Adrenal gland (tissue), 9 donors: ENCODE measurements at regions not wholly inside any gene's neighbourhood (a gene's known extent, or its start where the extent isn't known, plus 50 kb on each side); places are given as distances from the start of the nearest gene placed in this dataset.

Experiments
- DNase-seq, 7 donors: peaks; one replicate each; pipeline ENCODE4 v3.0.0-alpha.2; 2019 to 2020
- H3K27ac ChIP-seq, 5 donors: fragments of 200-600 bp; sonication (generic) in 4 of 5; 1 replicate in 3 of 5; 2 replicates in 2 of 5; pipeline versions ENCODE4 v1.5.1 to v1.8.0; 2016 to 2020; ENCODE audit warnings: mild to moderate bottlenecking in 1 of 5
- H3K27me3 ChIP-seq: fragments of 200-600 bp; 2 replicates; pipeline ENCODE4 v1.8.0; 2021
- H3K36me3 ChIP-seq, 2 donors: fragments of 200-600 bp; replicated peaks in 1 of 2; 1 replicate in 1 of 2; 2 replicates in 1 of 2; pipeline versions ENCODE4 v1.5.1 to v1.8.0; 2018 to 2022
- H3K4me1 ChIP-seq, 2 donors: fragments of 200-600 bp; replicated peaks in 1 of 2; 1 replicate in 1 of 2; 2 replicates in 1 of 2; pipeline versions ENCODE4 v1.5.1 to v1.8.0; 2018 to 2021
- H3K4me3 ChIP-seq, 4 donors: fragments of 200-600 bp; sonication (generic) in 3 of 4; one replicate each; pipeline ENCODE4 v1.5.1; 2016 to 2018
- H3K9me3 ChIP-seq, 3 donors: fragments of 200-600 bp; sonication (generic) in 1 of 3; replicated peaks in 1 of 3; 1 replicate in 2 of 3; 2 replicates in 1 of 3; pipeline versions ENCODE4 v1.5.1 to v1.8.0; 2016 to 2021
- POLR2A ChIP-seq, 2 donors: fragments of 450-650 bp; IDR thresholded peaks; one replicate each; pipeline ENCODE4 v1.6.1; 2017; ENCODE audit warnings: antibody characterized with exemption in 2 of 2, mild to moderate bottlenecking in 2 of 2, moderate library complexity in 1 of 2
- WGBS, 4 donors: extraction: QIAGEN DNeasy Blood & Tissue Kit in 2 of 4; methylation state at CpG; one replicate each; pipeline versions ENCODE4 v1.1.5 to v1.1.7; 2013 to 2017; 5-methylcytosine and 5-hydroxymethylcytosine counted together
- intact Hi-C, 2 donors: fragments of 100-400 bp; cut with DNase I; formaldehyde crosslinking; loops; one replicate each; pipeline versions ENCODE4 v1.14.1 to v1.15.0; 2022 to 2023
- TF ChIP-seq, protein P1 (sequence below), 6 experiments: fragments of 450-650 bp in 4 of 6; fragments of 200-600 bp in 2 of 6; sonication (generic) in 1 of 6; IDR thresholded peaks; 1 replicate in 5 of 6; 2 replicates in 1 of 6; pipeline versions ENCODE4 v1.5.1 to v1.8.0; 2016 to 2021; ENCODE audit warnings: antibody characterized with exemption in 6 of 6, mild to moderate bottlenecking in 2 of 6, moderate library complexity in 1 of 6
- donor health status: healthy with polysubstance abuse.
- donor health status: Bipolar disorder and iron deficiency.
- donor health status: DM: yes; HTN: yes; CAD: no.
- donor health status: DM: no; HTN: no; CAD: no.
- donor health status: DM: no; HTN: no; CAD: no.

GRCh38 chr5:54632131-54632701, 114.7 kb downstream of the SNX18 start:
- TF ChIP-seq POLR2A (IDR thresholded peaks at IDR 0.05), result no peak
- TF ChIP-seq, protein P1, sequence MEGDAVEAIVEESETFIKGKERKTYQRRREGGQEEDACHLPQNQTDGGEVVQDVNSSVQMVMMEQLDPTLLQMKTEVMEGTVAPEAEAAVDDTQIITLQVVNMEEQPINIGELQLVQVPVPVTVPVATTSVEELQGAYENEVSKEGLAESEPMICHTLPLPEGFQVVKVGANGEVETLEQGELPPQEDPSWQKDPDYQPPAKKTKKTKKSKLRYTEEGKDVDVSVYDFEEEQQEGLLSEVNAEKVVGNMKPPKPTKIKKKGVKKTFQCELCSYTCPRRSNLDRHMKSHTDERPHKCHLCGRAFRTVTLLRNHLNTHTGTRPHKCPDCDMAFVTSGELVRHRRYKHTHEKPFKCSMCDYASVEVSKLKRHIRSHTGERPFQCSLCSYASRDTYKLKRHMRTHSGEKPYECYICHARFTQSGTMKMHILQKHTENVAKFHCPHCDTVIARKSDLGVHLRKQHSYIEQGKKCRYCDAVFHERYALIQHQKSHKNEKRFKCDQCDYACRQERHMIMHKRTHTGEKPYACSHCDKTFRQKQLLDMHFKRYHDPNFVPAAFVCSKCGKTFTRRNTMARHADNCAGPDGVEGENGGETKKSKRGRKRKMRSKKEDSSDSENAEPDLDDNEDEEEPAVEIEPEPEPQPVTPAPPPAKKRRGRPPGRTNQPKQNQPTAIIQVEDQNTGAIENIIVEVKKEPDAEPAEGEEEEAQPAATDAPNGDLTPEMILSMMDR (IDR thresholded peaks at IDR 0.05), result no peak
- intact Hi-C loops, result no loop called here
- DNase-seq, result no peak
- WGBS, 4 donors, result 73 to 74% (median 74%) methylated on average over 4 to 6 of the region's 6 CpGs
- H3K27ac ChIP-seq, result peak overlapping the region in 1 of 5 donors; percentile 46
- H3K4me1 ChIP-seq, result no peaks in the 10 kb centered on the region
- H3K36me3 ChIP-seq, result no peaks in the 10 kb centered on the region
- H3K9me3 ChIP-seq, result no peaks in the 10 kb centered on the region
- no peaks in the 10 kb centered on the region for H3K27me3 ChIP-seq
- H3K4me3 ChIP-seq, result no peak overlapping the region

DNA sequence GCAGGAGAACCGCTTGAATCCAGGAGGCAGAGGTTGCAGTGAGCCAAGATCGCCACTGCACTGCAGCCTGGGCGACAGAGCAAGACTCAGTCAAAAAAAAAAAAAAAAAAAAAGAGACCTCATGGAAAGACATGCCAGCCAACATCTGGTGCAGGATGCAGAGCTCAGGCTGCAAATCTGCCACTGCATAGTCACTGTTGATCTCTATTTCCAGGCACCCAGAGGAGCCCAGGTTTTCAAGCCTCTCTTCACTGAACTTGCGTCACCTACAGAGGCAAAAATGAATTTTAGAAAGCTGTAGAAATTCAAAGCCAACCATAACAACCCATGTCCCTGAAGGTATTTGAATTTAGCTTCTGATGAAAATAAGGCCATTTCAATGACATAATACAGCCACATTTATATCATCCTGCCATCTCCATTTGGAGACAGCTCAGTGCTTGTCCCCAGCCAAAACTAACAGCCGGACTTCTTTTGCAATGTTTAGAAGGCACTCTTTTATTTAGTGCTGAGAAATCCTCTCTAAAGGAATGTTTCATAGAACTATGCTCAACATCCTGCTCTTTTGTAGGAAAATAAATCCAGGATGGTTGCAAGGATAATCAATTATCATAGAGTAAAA, 113.3 kb downstream of the SNX18 start:
- Histone ChIP-seq H3K4me1 (no peaks in the 10 kb centered on the region), H3K27me3 (no peaks in the 10 kb centered on the region), H3K36me3 (no peaks in the 10 kb centered on the region), H3K9me3 (no peaks in the 10 kb centered on the region), H3K27ac (no peak overlapping the region), H3K4me3 (no peak overlapping the region)
- no peak for TF ChIP-seq POLR2A (IDR thresholded peaks at IDR 0.05)
- TF ChIP-seq, protein P1 (IDR thresholded peaks at IDR 0.05), result no peak
- no peak for DNase-seq
- intact Hi-C loops, result no loop called here
- WGBS, 4 donors, result 69 to 90% (median 84%) methylated on average over 5 of the region's 5 CpGs

GRCh38 chr5:54629115-54629514, 111.6 kb downstream of the SNX18 start:
- Histone ChIP-seq H3K27me3 (no peaks in the 10 kb centered on the region), H3K27ac (no peak overlapping the region), H3K4me3 (no peak overlapping the region), H3K36me3 (no peaks in the 10 kb centered on the region), H3K9me3 (no peaks in the 10 kb centered on the region), H3K4me1 (no peaks in the 10 kb centered on the region)
- TF ChIP-seq POLR2A (IDR thresholded peaks at IDR 0.05), result no peak
- TF ChIP-seq, protein P1 (IDR thresholded peaks at IDR 0.05), result no peak
- no peak for DNase-seq
- 79 to 90% (median 86%) methylated on average over 2 of the region's 2 CpGs for WGBS, 4 donors
- intact Hi-C loops, result no loop called here

DNA sequence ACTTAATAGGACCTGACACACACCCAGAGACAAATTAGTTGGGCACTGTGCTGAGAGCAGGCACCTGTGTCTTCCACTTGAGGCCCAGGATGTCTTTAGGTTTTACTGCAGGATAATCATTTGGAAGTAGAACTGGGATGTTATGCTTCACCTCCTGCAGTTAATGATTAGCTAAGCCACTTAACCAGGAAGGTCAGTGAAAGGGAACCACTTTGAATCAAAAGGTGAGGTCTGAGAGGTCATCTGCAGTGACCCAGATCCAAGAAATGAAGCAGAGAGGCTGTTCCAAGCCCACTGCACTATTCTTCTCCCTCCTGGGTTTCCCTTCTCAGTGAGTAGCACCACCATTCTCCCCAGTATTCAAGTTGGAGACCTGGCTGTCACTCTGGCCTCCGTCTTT, 110.5 kb downstream of the SNX18 start:
- Histone ChIP-seq H3K4me1 (no peaks in the 10 kb centered on the region), H3K36me3 (no peaks in the 10 kb centered on the region), H3K27me3 (no peaks in the 10 kb centered on the region), H3K27ac (no peak overlapping the region), H3K9me3 (no peaks in the 10 kb centered on the region), H3K4me3 (no peak overlapping the region)
- TF ChIP-seq, protein P1 (IDR thresholded peaks at IDR 0.05), result no peak
- no peak for TF ChIP-seq POLR2A (IDR thresholded peaks at IDR 0.05)
- intact Hi-C loops, result no loop called here
- WGBS, 4 donors, result 80 to 100% (median 97%) methylated on average over 1 of the region's 1 CpG
- DNase-seq, result no peak
